SK-N-SH treated with all-trans-retinoic acid at 6 μM for 48 hours (cell line): ENCODE measurements at regions not wholly inside any gene's neighbourhood (a gene's known extent, or its start where the extent isn't known, plus 50 kb on each side); places are given as distances from the start of the nearest gene placed in this dataset.

Source experiments
- RARB ChIP-seq: fragments of 250-450 bp; sonication (Bioruptor Pico); IDR thresholded peaks from 2 replicates; pipeline ENCODE4 v1.8.0; 2021; ENCODE audit warnings: mild to moderate bottlenecking, moderate library complexity
- SNAI2 ChIP-seq: fragments of 250-450 bp; sonication (Bioruptor Pico); IDR thresholded peaks from 2 replicates; pipeline ENCODE4 v1.5.0; 2020; ENCODE audit warnings: mild to moderate bottlenecking, moderate library complexity
- TCF4 ChIP-seq: fragments of 250-450 bp; sonication (Bioruptor Pico); IDR thresholded peaks from 2 replicates; pipeline ENCODE4 v1.8.0; 2021; ENCODE audit warnings: mild to moderate bottlenecking, moderate library complexity, borderline replicate concordance
- TOX ChIP-seq: fragments of 250-450 bp; sonication (Bioruptor Pico); IDR thresholded peaks from 2 replicates; pipeline ENCODE4 v1.8.0; 2021; ENCODE audit warnings: mild to moderate bottlenecking, moderate library complexity, borderline replicate concordance
- ZFP3 ChIP-seq: fragments of 250-450 bp; sonication (Bioruptor Pico); IDR thresholded peaks from 2 replicates; pipeline ENCODE4 v1.5.0; 2020; ENCODE audit warnings: mild to moderate bottlenecking, moderate library complexity
- ZFP30 ChIP-seq: fragments of 450-650 bp; formaldehyde crosslinking; IDR thresholded peaks from 2 replicates; pipeline ENCODE4 v1.5.0; 2022; ENCODE audit warnings: mild to moderate bottlenecking, moderate library complexity
- ZNF8 ChIP-seq: fragments of 450-650 bp; formaldehyde crosslinking; IDR thresholded peaks from 2 replicates; pipeline ENCODE4 v1.5.0; 2020; ENCODE audit warnings: mild to moderate bottlenecking, moderate library complexity
- TF ChIP-seq, protein P1 (sequence below): fragments of 250-450 bp; sonication (Bioruptor Pico); IDR thresholded peaks from 2 replicates; pipeline ENCODE4 v1.5.1; 2021; ENCODE audit warnings: mild to moderate bottlenecking, moderate library complexity
- TF ChIP-seq, protein P2 (sequence below): fragments of 250-450 bp; sonication (Bioruptor Pico); IDR thresholded peaks from 2 replicates; pipeline ENCODE4 v1.5.0; 2020; ENCODE audit warnings: mild to moderate bottlenecking, moderate library complexity
- TF ChIP-seq, protein P3 (sequence below): fragments of 250-450 bp; sonication (Bioruptor Pico); IDR thresholded peaks from 2 replicates; pipeline ENCODE4 v1.8.0; 2020; ENCODE audit warnings: mild to moderate bottlenecking, moderate library complexity, borderline replicate concordance

DNA sequence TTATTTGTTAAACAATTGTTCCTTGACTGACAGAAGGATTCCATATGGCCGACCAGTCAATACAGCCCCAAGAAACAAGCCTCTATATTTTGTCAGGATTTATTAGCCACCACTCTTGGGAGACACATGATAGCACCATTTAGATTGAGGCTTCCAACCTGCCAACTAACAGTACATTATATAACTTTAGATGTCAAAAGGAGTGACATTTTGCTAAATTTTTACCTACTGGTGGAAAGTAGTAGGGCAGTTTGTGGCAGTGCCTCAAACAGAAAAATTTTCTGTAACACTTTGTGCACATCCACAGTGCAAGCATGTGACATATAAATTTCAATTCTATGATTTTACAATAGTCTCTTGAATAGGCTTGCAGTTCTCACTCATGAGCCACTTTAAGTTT, 464.0 kb downstream of the TRIB2 start:
- no peak for TF ChIP-seq ZNF8 (CRISPR knock-in tag)
- TF ChIP-seq RARB (CRISPR knock-in tag) = no peak
- TF ChIP-seq, protein P1, sequence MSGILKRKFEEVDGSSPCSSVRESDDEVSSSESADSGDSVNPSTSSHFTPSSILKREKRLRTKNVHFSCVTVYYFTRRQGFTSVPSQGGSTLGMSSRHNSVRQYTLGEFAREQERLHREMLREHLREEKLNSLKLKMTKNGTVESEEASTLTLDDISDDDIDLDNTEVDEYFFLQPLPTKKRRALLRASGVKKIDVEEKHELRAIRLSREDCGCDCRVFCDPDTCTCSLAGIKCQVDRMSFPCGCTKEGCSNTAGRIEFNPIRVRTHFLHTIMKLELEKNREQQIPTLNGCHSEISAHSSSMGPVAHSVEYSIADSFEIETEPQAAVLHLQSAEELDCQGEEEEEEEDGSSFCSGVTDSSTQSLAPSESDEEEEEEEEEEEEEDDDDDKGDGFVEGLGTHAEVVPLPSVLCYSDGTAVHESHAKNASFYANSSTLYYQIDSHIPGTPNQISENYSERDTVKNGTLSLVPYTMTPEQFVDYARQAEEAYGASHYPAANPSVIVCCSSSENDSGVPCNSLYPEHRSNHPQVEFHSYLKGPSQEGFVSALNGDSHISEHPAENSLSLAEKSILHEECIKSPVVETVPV (CRISPR knock-in tag) = no peak
- no peak for TF ChIP-seq TCF4 (CRISPR knock-in tag)
- TF ChIP-seq, protein P2, sequence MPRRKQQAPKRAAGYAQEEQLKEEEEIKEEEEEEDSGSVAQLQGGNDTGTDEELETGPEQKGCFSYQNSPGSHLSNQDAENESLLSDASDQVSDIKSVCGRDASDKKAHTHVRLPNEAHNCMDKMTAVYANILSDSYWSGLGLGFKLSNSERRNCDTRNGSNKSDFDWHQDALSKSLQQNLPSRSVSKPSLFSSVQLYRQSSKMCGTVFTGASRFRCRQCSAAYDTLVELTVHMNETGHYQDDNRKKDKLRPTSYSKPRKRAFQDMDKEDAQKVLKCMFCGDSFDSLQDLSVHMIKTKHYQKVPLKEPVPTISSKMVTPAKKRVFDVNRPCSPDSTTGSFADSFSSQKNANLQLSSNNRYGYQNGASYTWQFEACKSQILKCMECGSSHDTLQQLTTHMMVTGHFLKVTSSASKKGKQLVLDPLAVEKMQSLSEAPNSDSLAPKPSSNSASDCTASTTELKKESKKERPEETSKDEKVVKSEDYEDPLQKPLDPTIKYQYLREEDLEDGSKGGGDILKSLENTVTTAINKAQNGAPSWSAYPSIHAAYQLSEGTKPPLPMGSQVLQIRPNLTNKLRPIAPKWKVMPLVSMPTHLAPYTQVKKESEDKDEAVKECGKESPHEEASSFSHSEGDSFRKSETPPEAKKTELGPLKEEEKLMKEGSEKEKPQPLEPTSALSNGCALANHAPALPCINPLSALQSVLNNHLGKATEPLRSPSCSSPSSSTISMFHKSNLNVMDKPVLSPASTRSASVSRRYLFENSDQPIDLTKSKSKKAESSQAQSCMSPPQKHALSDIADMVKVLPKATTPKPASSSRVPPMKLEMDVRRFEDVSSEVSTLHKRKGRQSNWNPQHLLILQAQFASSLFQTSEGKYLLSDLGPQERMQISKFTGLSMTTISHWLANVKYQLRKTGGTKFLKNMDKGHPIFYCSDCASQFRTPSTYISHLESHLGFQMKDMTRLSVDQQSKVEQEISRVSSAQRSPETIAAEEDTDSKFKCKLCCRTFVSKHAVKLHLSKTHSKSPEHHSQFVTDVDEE (CRISPR knock-in tag) = no peak
- TF ChIP-seq, protein P3, sequence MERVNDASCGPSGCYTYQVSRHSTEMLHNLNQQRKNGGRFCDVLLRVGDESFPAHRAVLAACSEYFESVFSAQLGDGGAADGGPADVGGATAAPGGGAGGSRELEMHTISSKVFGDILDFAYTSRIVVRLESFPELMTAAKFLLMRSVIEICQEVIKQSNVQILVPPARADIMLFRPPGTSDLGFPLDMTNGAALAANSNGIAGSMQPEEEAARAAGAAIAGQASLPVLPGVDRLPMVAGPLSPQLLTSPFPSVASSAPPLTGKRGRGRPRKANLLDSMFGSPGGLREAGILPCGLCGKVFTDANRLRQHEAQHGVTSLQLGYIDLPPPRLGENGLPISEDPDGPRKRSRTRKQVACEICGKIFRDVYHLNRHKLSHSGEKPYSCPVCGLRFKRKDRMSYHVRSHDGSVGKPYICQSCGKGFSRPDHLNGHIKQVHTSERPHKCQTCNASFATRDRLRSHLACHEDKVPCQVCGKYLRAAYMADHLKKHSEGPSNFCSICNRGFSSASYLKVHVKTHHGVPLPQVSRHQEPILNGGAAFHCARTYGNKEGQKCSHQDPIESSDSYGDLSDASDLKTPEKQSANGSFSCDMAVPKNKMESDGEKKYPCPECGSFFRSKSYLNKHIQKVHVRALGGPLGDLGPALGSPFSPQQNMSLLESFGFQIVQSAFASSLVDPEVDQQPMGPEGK = no peak
- no peak for TF ChIP-seq ZFP3 (CRISPR knock-in tag)
- no peak for TF ChIP-seq ZFP30 (CRISPR knock-in tag)
- no peak for TF ChIP-seq TOX
- TF ChIP-seq SNAI2 = no peak
